RCC 7860 (cell line): ENCODE measurements at regions not wholly inside any gene's neighbourhood (a gene's known extent, or its start where the extent isn't known, plus 50 kb on each side); places are given as distances from the start of the nearest gene placed in this dataset.

Experiments used
- DNase-seq: peaks from one replicate; pipeline ENCODE4 v3.0.0-alpha.2; 2015; ENCODE audit warnings: low spot score
- FAIRE-seq: peaks from 2 replicates; lab custom pipeline; 2012; peaks lifted over from hg19 to GRCh38; lab: Jason Lieb, UNC

GRCh38 chr15:62722237-62722636 is 320.3 kb upstream of the TPM1 start:
- no peak for DNase-seq
- FAIRE-seq: no peak

- FAIRE-seq (no peak), DNase-seq (no peak)
Observed at GRCh38 chr15:62726461-62726860, 316.1 kb upstream of the TPM1 start.

GRCh38 chr15:62727501-62727900 is 315.0 kb upstream of the TPM1 start:
- DNase-seq (no peak), FAIRE-seq (no peak)

GRCh38 chr15:62730825-62731224 is 311.7 kb upstream of the TPM1 start:
- DNase-seq (no peak), FAIRE-seq (no peak)

- DNase-seq (no peak), FAIRE-seq (no peak)
Observed at GRCh38 chr15:62732078-62732477, 310.5 kb upstream of the TPM1 start.

GRCh38 chr15:62734706-62735105 is 307.8 kb upstream of the TPM1 start:
- FAIRE-seq: no peak
- no peak for DNase-seq

GRCh38 chr15:62736756-62737155 is 305.8 kb upstream of the TPM1 start:
- no peak for FAIRE-seq
- DNase-seq: no peak

GRCh38 chr15:62737551-62737950 is 305.0 kb upstream of the TPM1 start:
- no peak for DNase-seq
- no peak for FAIRE-seq

- peak; percentile 76 for FAIRE-seq
- DNase-seq: peak; percentile 81
Observed at GRCh38 chr15:62739082-62739481, 303.5 kb upstream of the TPM1 start.

GRCh38 chr15:62739507-62739906 is 303.0 kb upstream of the TPM1 start:
- FAIRE-seq: peak; percentile 71
- peak; percentile 63 for DNase-seq

GRCh38 chr15:62740141-62741004 is 302.2 kb upstream of the TPM1 start:
- DNase-seq (no peak), FAIRE-seq (no peak)

- no peak for FAIRE-seq
- no peak for DNase-seq
Observed at GRCh38 chr15:62741106-62741505, 301.4 kb upstream of the TPM1 start.

GRCh38 chr15:62742409-62743171 is 300.0 kb upstream of the TPM1 start:
- FAIRE-seq: peak; percentile 61
- peak; percentile 78 for DNase-seq

- no peak for FAIRE-seq
- no peak for DNase-seq
Observed at GRCh38 chr15:62745621-62746225, 296.8 kb upstream of the TPM1 start.

GRCh38 chr15:62748196-62748595 is 294.4 kb upstream of the TPM1 start:
- DNase-seq: no peak
- no peak for FAIRE-seq

- DNase-seq (peak; percentile 75), FAIRE-seq (peak; percentile 57)
Observed at GRCh38 chr15:62749036-62749815, 293.3 kb upstream of the TPM1 start.

GRCh38 chr15:62750471-62750870 is 292.1 kb upstream of the TPM1 start:
- no peak for DNase-seq
- FAIRE-seq: no peak

- FAIRE-seq (peak; percentile 96), DNase-seq (peak; percentile 92)
Observed at GRCh38 chr15:62752657-62753517, 289.7 kb upstream of the TPM1 start.

- DNase-seq: no peak
- no peak for FAIRE-seq
Observed at GRCh38 chr15:62753518-62754221, 288.9 kb upstream of the TPM1 start.
